CD14-positive monocyte (primary cell): ENCODE measurements at regions not wholly inside any gene's neighbourhood (a gene's known extent, or its start where the extent isn't known, plus 50 kb on each side); places are given as distances from the start of the nearest gene placed in this dataset.

ENCODE experiments used
- DNase-seq, 3 donors: peaks; one replicate each; pipeline ENCODE4 v3.0.0-alpha.2; 2011 to 2022
- H2AFZ ChIP-seq: 2 replicates; pipeline ENCODE4 v1.6.0; 2012; ENCODE audit warnings: mild to moderate bottlenecking, low read depth, low read length, inconsistent platforms; ENCODE audit not compliant: insufficient read depth, poor library complexity, severe bottlenecking
- H3K27ac ChIP-seq, 2 donors: 1 replicate in 1 of 2; 2 replicates in 1 of 2; pipeline ENCODE4 v1.5.1; 2012 to 2013; ENCODE audit warnings: low read length in 2 of 2, control low read depth in 1 of 2, inconsistent platforms in 1 of 2, low read depth in 1 of 2, mild to moderate bottlenecking in 1 of 2
- H3K27me3 ChIP-seq, 2 donors: one replicate each; pipeline versions ENCODE4 v1.6.0 to v1.6.1; 2011 to 2013; ENCODE audit warnings: low read length in 2 of 2; ENCODE audit not compliant: control insufficient read depth in 2 of 2, insufficient read depth in 2 of 2
- H3K36me3 ChIP-seq, 2 donors: replicated peaks in 1 of 2; 1 replicate in 1 of 2; 2 replicates in 1 of 2; pipeline versions ENCODE4 v1.5.1 to v1.6.1; 2012 to 2013; ENCODE audit warnings: low read length in 2 of 2, control low read depth in 1 of 2, inconsistent platforms in 1 of 2, mild to moderate bottlenecking in 1 of 2; ENCODE audit not compliant: insufficient read depth in 2 of 2, control insufficient read depth in 1 of 2
- H3K4me1 ChIP-seq, 2 donors: 1 replicate in 1 of 2; 2 replicates in 1 of 2; pipeline versions ENCODE4 v1.5.1 to v1.6.1; 2012 to 2013; ENCODE audit warnings: low read length in 2 of 2, control low read depth in 1 of 2, inconsistent platforms in 1 of 2, mild to moderate bottlenecking in 1 of 2, moderate library complexity in 1 of 2; ENCODE audit not compliant: insufficient read depth in 2 of 2, control insufficient read depth in 1 of 2
- H3K4me2 ChIP-seq: replicated peaks from 2 replicates; pipeline ENCODE3; 2012; ENCODE audit warnings: low read length, moderate library complexity, mild to moderate bottlenecking; ENCODE audit not compliant: poor library complexity, severe bottlenecking; ENCODE audit errors: extremely low read depth
- H3K4me3 ChIP-seq, 3 experiments: fragments of 200-600 bp in 1 of 3; sonication (generic) in 1 of 3; replicated peaks in 1 of 3; 1 replicate in 2 of 3; 2 replicates in 1 of 3; pipeline ENCODE4 v1.5.1; 2011 to 2013; ENCODE audit warnings: low read length in 3 of 3, mild to moderate bottlenecking in 3 of 3, control low read depth in 2 of 3, low read depth in 2 of 3, inconsistent platforms in 1 of 3, moderate library complexity in 1 of 3
- H3K79me2 ChIP-seq: 2 replicates; pipeline ENCODE4 v1.6.0; 2012; ENCODE audit warnings: mild to moderate bottlenecking, control low read depth, inconsistent platforms, low read length, moderate library complexity; ENCODE audit not compliant: insufficient read depth
- H3K9ac ChIP-seq: 2 replicates; pipeline ENCODE4 v1.6.0; 2017; ENCODE audit warnings: low read length, mild to moderate bottlenecking; ENCODE audit not compliant: insufficient read depth, poor library complexity, severe bottlenecking
- H3K9me3 ChIP-seq, 2 donors: replicated peaks in 1 of 2; 1 replicate in 1 of 2; 2 replicates in 1 of 2; pipeline versions ENCODE4 v1.5.1 to v1.6.1; 2012 to 2013; ENCODE audit warnings: low read length in 2 of 2, control low read depth in 1 of 2; ENCODE audit not compliant: control insufficient read depth in 1 of 2, insufficient read depth in 1 of 2
- H4K20me1 ChIP-seq: 2 replicates; pipeline ENCODE4 v1.6.0; 2012; ENCODE audit warnings: mild to moderate bottlenecking, low read length, control low read depth, moderate library complexity; ENCODE audit not compliant: insufficient read depth
- H3K27ac Mint-ChIP-seq, 7 donors: one replicate each; pipeline ENCODE4 v1.8.0; 2020; ENCODE audit warnings: mild to moderate bottlenecking in 7 of 7, mixed read lengths in 7 of 7, moderate library complexity in 6 of 7, inconsistent platforms in 2 of 7
- H3K27me3 Mint-ChIP-seq, 3 donors: one replicate each; pipeline ENCODE4 v1.8.0; 2021 to 2022; ENCODE audit warnings: low read depth in 3 of 3, mild to moderate bottlenecking in 3 of 3, mixed read lengths in 3 of 3, moderate library complexity in 3 of 3, inconsistent platforms in 1 of 3
- H3K36me3 Mint-ChIP-seq, 2 donors: one replicate each; pipeline ENCODE4 v1.8.0; 2020; ENCODE audit warnings: mixed read lengths in 2 of 2, inconsistent platforms in 1 of 2, mild to moderate bottlenecking in 1 of 2
- H3K4me1 Mint-ChIP-seq: one replicate; pipeline ENCODE4 v1.8.0; 2020; ENCODE audit warnings: mild to moderate bottlenecking, mixed read lengths
- H3K4me3 Mint-ChIP-seq, 2 donors: one replicate each; pipeline ENCODE4 v1.8.0; 2020; ENCODE audit warnings: mild to moderate bottlenecking in 2 of 2, mixed read lengths in 2 of 2, moderate library complexity in 1 of 2
- H3K9me3 Mint-ChIP-seq, 7 donors: one replicate each; pipeline ENCODE4 v1.8.0; 2020 to 2022; ENCODE audit warnings: mixed read lengths in 7 of 7, mild to moderate bottlenecking in 6 of 7, moderate library complexity in 6 of 7, inconsistent platforms in 2 of 7
- CTCF ChIP-seq: fragments of 200-600 bp; IDR thresholded peaks from one replicate; pipeline ENCODE4 v1.8.0; 2022; ENCODE audit warnings: antibody characterized with exemption, mild to moderate bottlenecking
- WGBS: methylation state at CpG from one replicate; pipeline ENCODE4 v1.1.5; 2013; ENCODE audit warnings: missing lambda C conversion rate; ENCODE audit not compliant: insufficient coverage; 5-methylcytosine and 5-hydroxymethylcytosine counted together
- intact Hi-C, 2 donors: fragments of 100-400 bp; cut with micrococcal nuclease; formaldehyde crosslinking; loops; one replicate each; pipeline versions ENCODE4 v1.15.0 to v1.15.1; 2023

- Histone ChIP-seq H3K4me3 (no peak overlapping the region), H3K9ac (no peak overlapping the region), H3K79me2 (no peaks in the 10 kb centered on the region), H3K27ac (no peak overlapping the region), H3K9me3 (no peaks in the 10 kb centered on the region), H3K36me3 (no peaks in the 10 kb centered on the region), H3K4me2 (no peak overlapping the region), H3K4me1 (no peaks in the 10 kb centered on the region), H2AFZ (no peak overlapping the region), H3K27me3 (no peaks in the 10 kb centered on the region), H4K20me1 (no peaks in the 10 kb centered on the region)
- no peaks in the 10 kb centered on the region for H3K36me3 Mint-ChIP-seq
- TF ChIP-seq CTCF: peak; percentile 53
- H3K4me3 Mint-ChIP-seq: no peak overlapping the region
- H3K27ac Mint-ChIP-seq: no peak overlapping the region
- WGBS: no CpG with 5 or more reads among the region's 8 CpGs
- no peaks in the 10 kb centered on the region for H3K4me1 Mint-ChIP-seq
- no peaks in the 10 kb centered on the region for H3K9me3 Mint-ChIP-seq
- no peaks in the 10 kb centered on the region for H3K27me3 Mint-ChIP-seq
- intact Hi-C loops: no loop called here
- DNase-seq: no peak
These were observed 973.5 kb downstream of the ANKRD7 start for GRCh38 chr7:119197877-119198527.

GRCh38 chr7:119219663-119220062 is 995.2 kb downstream of the ANKRD7 start:
- Histone ChIP-seq H3K27ac (no peak overlapping the region), H3K4me3 (no peak overlapping the region), H3K79me2 (no peaks in the 10 kb centered on the region), H3K9ac (no peak overlapping the region), H3K4me2 (no peak overlapping the region), H4K20me1 (no peaks in the 10 kb centered on the region), H3K27me3 (no peaks in the 10 kb centered on the region), H2AFZ (no peak overlapping the region), H3K36me3 (no peaks in the 10 kb centered on the region), H3K4me1 (no peaks in the 10 kb centered on the region), H3K9me3 (peaks cover 0 to 7% of the 10 kb centered on the region in 2 donors)
- no peak overlapping the region for H3K4me3 Mint-ChIP-seq
- 92% methylated on average over 3 of the region's 3 CpGs for WGBS
- intact Hi-C loops: no loop called here
- DNase-seq: no peak
- H3K36me3 Mint-ChIP-seq: no peaks in the 10 kb centered on the region
- H3K9me3 Mint-ChIP-seq: peaks cover 0 to 14% (median 2%) of the 10 kb centered on the region in 7 donors
- H3K27ac Mint-ChIP-seq: peak overlapping the region in 1 of 7 donors; percentile 26
- H3K4me1 Mint-ChIP-seq: no peaks in the 10 kb centered on the region
- no peak for TF ChIP-seq CTCF
- H3K27me3 Mint-ChIP-seq: peaks cover 1 to 3% (median 1%) of the 10 kb centered on the region in 3 donors
